ENCODE measurements at regions not wholly inside any gene's neighbourhood (a gene's known extent, or its start where the extent isn't known, plus 50 kb on each side); places are given as distances from the start of the nearest gene placed in this dataset.

DNA sequence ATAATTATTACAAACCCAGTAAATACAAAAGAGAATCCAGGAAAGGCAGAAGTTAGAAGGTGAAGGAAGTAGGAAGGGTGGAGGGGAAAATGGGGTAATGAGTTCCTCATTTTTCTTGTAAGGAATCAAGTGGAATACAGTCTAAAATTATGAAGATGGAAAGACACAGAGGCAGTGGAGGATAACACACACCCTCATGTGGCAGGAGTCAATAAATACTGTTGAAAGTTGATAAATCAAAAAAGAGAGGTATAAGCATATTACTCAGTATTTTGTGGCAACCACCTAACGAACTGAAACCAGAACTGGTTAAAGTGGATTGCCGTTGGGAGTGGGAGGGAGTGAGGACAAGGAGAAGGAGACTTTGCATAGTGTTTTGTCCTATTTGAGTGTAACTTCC is 78.6 kb upstream of the SLC44A3 start:
- TF ChIP-seq SIN3A (IDR thresholded peaks at IDR 0.05; ENCODE audit: borderline replicate concordance, insufficient read depth, low read length) (no peak), POLR2AphosphoS5 (IDR thresholded peaks at IDR 0.05; ENCODE audit: low read depth, low read length) (no peak), FOXP2 (optimal IDR thresholded peaks at IDR 0.05; ENCODE audit: borderline replicate concordance, extremely low read depth, extremely low read length, insufficient read depth) (no peak), TAF1 (IDR thresholded peaks at IDR 0.05; ENCODE audit: borderline replicate concordance, insufficient read depth, low read length) (no peak)
- TF ChIP-seq, protein P1, sequence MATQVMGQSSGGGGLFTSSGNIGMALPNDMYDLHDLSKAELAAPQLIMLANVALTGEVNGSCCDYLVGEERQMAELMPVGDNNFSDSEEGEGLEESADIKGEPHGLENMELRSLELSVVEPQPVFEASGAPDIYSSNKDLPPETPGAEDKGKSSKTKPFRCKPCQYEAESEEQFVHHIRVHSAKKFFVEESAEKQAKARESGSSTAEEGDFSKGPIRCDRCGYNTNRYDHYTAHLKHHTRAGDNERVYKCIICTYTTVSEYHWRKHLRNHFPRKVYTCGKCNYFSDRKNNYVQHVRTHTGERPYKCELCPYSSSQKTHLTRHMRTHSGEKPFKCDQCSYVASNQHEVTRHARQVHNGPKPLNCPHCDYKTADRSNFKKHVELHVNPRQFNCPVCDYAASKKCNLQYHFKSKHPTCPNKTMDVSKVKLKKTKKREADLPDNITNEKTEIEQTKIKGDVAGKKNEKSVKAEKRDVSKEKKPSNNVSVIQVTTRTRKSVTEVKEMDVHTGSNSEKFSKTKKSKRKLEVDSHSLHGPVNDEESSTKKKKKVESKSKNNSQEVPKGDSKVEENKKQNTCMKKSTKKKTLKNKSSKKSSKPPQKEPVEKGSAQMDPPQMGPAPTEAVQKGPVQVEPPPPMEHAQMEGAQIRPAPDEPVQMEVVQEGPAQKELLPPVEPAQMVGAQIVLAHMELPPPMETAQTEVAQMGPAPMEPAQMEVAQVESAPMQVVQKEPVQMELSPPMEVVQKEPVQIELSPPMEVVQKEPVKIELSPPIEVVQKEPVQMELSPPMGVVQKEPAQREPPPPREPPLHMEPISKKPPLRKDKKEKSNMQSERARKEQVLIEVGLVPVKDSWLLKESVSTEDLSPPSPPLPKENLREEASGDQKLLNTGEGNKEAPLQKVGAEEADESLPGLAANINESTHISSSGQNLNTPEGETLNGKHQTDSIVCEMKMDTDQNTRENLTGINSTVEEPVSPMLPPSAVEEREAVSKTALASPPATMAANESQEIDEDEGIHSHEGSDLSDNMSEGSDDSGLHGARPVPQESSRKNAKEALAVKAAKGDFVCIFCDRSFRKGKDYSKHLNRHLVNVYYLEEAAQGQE (IDR thresholded peaks at IDR 0.05; ENCODE audit: insufficient read depth in 1 of 2, low read depth in 2 of 2, low read length in 2 of 2) = no peak

DNA sequence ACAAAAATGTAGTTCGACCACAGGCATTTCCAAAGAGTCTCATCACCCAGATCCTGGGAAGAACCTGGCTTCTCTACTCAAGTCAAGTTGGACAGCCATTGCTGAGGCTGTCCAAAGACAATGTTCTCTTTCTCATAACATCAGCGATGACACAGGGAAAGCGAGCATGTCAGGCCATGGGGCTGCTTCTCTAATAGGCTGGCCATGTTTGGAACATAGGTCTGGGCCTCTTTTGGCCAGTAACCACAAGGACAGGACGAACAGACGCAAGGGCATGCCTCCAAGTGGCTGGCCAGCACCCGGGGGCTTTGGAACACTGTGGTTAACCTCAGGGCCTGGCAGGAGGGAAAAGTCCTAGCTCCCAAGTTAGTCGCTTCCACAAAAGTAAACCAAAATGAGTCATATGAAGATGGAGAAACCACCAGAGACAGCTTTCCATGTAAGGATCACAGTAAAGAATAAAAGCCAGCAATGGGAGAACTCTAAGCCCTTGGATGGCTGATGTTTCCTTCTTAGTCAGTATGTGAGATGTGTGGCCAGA is 80.6 kb upstream of the SLC44A3 start:
- TF ChIP-seq TAF1 (IDR thresholded peaks at IDR 0.05; ENCODE audit: borderline replicate concordance, insufficient read depth, low read length) (no peak), FOXP2 (optimal IDR thresholded peaks at IDR 0.05; ENCODE audit: borderline replicate concordance, extremely low read depth, extremely low read length, insufficient read depth) (no peak), SIN3A (IDR thresholded peaks at IDR 0.05; ENCODE audit: borderline replicate concordance, insufficient read depth, low read length) (no peak), POLR2AphosphoS5 (IDR thresholded peaks at IDR 0.05; ENCODE audit: low read depth, low read length) (no peak)
- TF ChIP-seq, protein P1 (IDR thresholded peaks at IDR 0.05; ENCODE audit: insufficient read depth in 1 of 2, low read depth in 2 of 2, low read length in 2 of 2) = no peak

DNA sequence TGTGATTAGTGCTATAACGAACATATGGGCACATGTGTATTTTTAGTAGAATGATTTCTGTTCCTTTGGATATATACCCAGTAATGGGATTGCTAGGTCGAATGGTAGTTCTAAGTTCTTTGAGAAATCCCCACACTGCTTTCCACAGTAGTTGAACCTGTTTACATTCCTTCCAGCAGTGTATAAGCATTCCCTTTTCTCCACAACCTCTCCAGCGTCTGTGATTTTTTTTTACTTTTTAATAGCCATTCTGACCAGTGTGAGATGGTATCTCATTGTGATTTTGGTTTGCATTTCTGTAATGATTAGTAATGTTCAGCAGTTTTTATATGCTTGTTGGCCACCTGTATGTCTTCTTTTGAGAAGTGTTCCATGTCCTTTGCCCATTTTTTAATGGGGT is 81.8 kb upstream of the SLC44A3 start:
- TF ChIP-seq, protein P1 (IDR thresholded peaks at IDR 0.05; ENCODE audit: insufficient read depth in 1 of 2, low read depth in 2 of 2, low read length in 2 of 2) = no peak
- TF ChIP-seq POLR2AphosphoS5 (IDR thresholded peaks at IDR 0.05; ENCODE audit: low read depth, low read length) = no peak
- TF ChIP-seq SIN3A (IDR thresholded peaks at IDR 0.05; ENCODE audit: borderline replicate concordance, insufficient read depth, low read length) = no peak
- TF ChIP-seq FOXP2 (optimal IDR thresholded peaks at IDR 0.05; ENCODE audit: borderline replicate concordance, extremely low read depth, extremely low read length, insufficient read depth) = no peak
- no peak for TF ChIP-seq TAF1 (IDR thresholded peaks at IDR 0.05; ENCODE audit: borderline replicate concordance, insufficient read depth, low read length)

DNA sequence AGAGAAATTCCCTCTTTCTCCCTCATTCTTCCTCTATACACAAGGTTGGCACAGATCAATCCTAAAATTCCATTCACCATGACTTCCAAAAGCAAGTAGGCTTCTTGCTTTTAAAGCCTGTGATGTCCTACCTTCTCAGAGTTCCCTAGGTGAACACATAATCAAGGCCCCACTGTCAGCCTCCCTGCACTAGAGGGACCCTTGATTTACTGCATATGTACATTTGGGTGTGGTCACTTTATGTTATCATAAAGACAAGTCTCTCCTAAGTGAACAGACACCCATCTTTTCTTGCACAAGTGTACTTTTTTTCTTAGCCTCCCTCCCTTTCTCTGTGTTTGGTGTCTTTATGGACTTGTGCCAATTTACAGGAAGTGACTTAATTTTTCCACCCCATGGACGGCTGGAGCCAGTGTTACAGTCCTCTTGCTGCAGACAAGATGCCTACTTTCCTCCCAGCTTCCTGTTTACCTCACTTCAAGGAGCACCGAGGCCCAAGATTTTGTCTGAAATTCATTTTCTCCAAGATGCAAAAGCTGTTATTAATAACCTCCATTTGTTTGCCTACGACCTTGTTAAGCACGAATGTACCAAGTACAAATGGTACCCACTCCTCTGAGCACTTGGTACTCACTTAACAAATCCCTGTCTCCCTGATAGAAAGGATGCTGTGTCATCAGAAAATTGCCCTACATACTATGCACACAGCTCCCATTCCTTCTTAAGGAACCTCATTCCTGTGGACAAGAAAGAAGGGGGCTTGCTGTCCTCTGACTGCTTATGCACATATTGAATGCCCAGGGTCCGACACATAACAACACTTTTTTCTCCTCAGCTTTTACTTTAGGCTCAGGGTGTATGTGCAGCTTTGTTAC is 82.8 kb upstream of the SLC44A3 start:
- TF ChIP-seq, protein P1 (IDR thresholded peaks at IDR 0.05; ENCODE audit: insufficient read depth in 1 of 2, low read depth in 2 of 2, low read length in 2 of 2) = no peak
- peak; percentile 39 for TF ChIP-seq FOXP2 (optimal IDR thresholded peaks at IDR 0.05; ENCODE audit: borderline replicate concordance, extremely low read depth, extremely low read length, insufficient read depth)
- no peak for TF ChIP-seq SIN3A (IDR thresholded peaks at IDR 0.05; ENCODE audit: borderline replicate concordance, insufficient read depth, low read length)
- TF ChIP-seq TAF1 (IDR thresholded peaks at IDR 0.05; ENCODE audit: borderline replicate concordance, insufficient read depth, low read length) = no peak
